K562 (cell line): ENCODE measurements at regions not wholly inside any gene's neighbourhood (a gene's known extent, or its start where the extent isn't known, plus 50 kb on each side); places are given as distances from the start of the nearest gene placed in this dataset.

Source experiments
- ATAC-seq: fragments of 200-7000 bp; cut with Tn5 transposase; 3 replicates; pipeline ENCODE4 v1.9.1; 2020; ENCODE audit warnings: moderate library complexity
- BruUV-seq: library from RNA; stranded (reverse); fragments of 400-500 nt; replicated peaks from 2 replicates; lab custom pipeline; 2021; lab: Mats Ljungman, UMichigan
- CTCF ChIA-PET: fragments of 300-600 bp; formaldehyde crosslinking; extraction: SDS; loops from one replicate; lab custom pipeline; 2021; ENCODE audit warnings: low intra/inter-chr PET ratio; lab: Yijun Ruan, JAX
- POLR2A ChIA-PET: fragments of 300-600, 350-650 bp; sonication (Branson Sonifier 250); formaldehyde crosslinking; extraction: SDS; loops from one replicate; lab custom pipeline; 2021; ENCODE audit warnings: antibody characterized with exemption, inconsistent platforms; lab: Yijun Ruan, JAX
- DNase-seq, 4 experiments: peaks; one replicate each; pipeline versions ENCODE4 v3.0.0 to v3.0.0-alpha.2; 2011 to 2018; ENCODE audit warnings: low spot score in 3 of 4, mixed read lengths in 3 of 4; ENCODE audit errors: extremely low read depth in 1 of 4
- FAIRE-seq: peaks from 2 replicates; lab custom pipeline; 2011; peaks lifted over from hg19 to GRCh38; lab: Jason Lieb, UNC
- H2AFZ ChIP-seq: 2 replicates; pipeline ENCODE4 v1.6.0; 2011; ENCODE audit warnings: low read depth, low read length, control low read depth, inconsistent platforms
- H3K27ac ChIP-seq: fragments of 200-600 bp; 3 replicates; pipeline ENCODE4 v1.8.0; 2011; ENCODE audit warnings: low read depth, mild to moderate bottlenecking, control low read depth, inconsistent platforms, low read length, moderate library complexity, mixed read lengths; ENCODE audit errors: extremely low read depth
- H3K27me3 ChIP-seq, 2 experiments: fragments of 300-600 bp in 1 of 2; 2 replicates in 1 of 2; 3 replicates in 1 of 2; pipeline versions ENCODE4 v1.6.0 to v1.8.0; 2011; ENCODE audit warnings: inconsistent platforms in 2 of 2, low read length in 2 of 2, mild to moderate bottlenecking in 1 of 2, mixed read lengths in 1 of 2, moderate library complexity in 1 of 2; ENCODE audit not compliant: control insufficient read depth in 2 of 2, insufficient read depth in 2 of 2
- H3K36me3 ChIP-seq: fragments of 300-600 bp; 3 replicates; pipeline ENCODE4 v1.8.0; 2011; ENCODE audit warnings: mild to moderate bottlenecking, low read length, inconsistent platforms; ENCODE audit not compliant: control insufficient read depth, insufficient read depth
- H3K4me1 ChIP-seq, 2 experiments: fragments of 200-600 bp in 1 of 2; replicated peaks in 1 of 2; 2 replicates in 1 of 2; 3 replicates in 1 of 2; pipeline versions ENCODE4 v1.5.1 to v1.8.0; 2011; ENCODE audit warnings: inconsistent platforms in 2 of 2, low read length in 2 of 2, mild to moderate bottlenecking in 1 of 2, mixed read lengths in 1 of 2, moderate library complexity in 1 of 2; ENCODE audit not compliant: control insufficient read depth in 2 of 2, insufficient read depth in 2 of 2
- H3K4me2 ChIP-seq: 2 replicates; pipeline ENCODE4 v1.6.1; 2011; ENCODE audit warnings: low read length, control low read depth, inconsistent platforms, mixed read lengths; ENCODE audit not compliant: insufficient read depth
- H3K4me3 ChIP-seq: fragments of 200-600 bp; sonication (generic), shearing (Covaris generic); 2 replicates; pipeline ENCODE4 v1.5.1; 2016; ENCODE audit warnings: control low read depth, inconsistent platforms
- H3K79me2 ChIP-seq: fragments of 200-600 bp; 3 replicates; pipeline ENCODE4 v1.8.0; 2011; ENCODE audit warnings: low read length, inconsistent platforms; ENCODE audit not compliant: control insufficient read depth, insufficient read depth
- H3K9ac ChIP-seq, 2 experiments: 2 replicates each; pipeline versions ENCODE4 v1.6.0 to v1.6.1; 2011; ENCODE audit warnings: low read depth in 2 of 2, low read length in 2 of 2, control low read depth in 1 of 2, inconsistent platforms in 1 of 2, mild to moderate bottlenecking in 1 of 2, mixed read lengths in 1 of 2; ENCODE audit not compliant: insufficient read depth in 1 of 2
- H3K9me1 ChIP-seq: one replicate; pipeline ENCODE4 v1.6.0; 2011; ENCODE audit warnings: inconsistent platforms, mild to moderate bottlenecking, low read length, moderate library complexity; ENCODE audit not compliant: control insufficient read depth, insufficient read depth
- H3K9me3 ChIP-seq: replicated peaks from 2 replicates; pipeline ENCODE4 v1.5.1; 2011; ENCODE audit warnings: low read depth, low read length, inconsistent platforms; ENCODE audit not compliant: control insufficient read depth, insufficient read depth
- H4K20me1 ChIP-seq: replicated peaks from 2 replicates; pipeline ENCODE4 v1.6.1; 2011; ENCODE audit warnings: low read length, inconsistent platforms, mixed read lengths; ENCODE audit not compliant: control insufficient read depth, insufficient read depth
- ARNT ChIP-seq, 2 experiments: fragments of 450-650 bp; IDR thresholded peaks; 2 replicates each; pipeline ENCODE4 v1.6.1; 2016; ENCODE audit warnings: mild to moderate bottlenecking in 1 of 2
- C11orf30 ChIP-seq: fragments of 450-650 bp; IDR thresholded peaks from 2 replicates; pipeline ENCODE4 v1.6.1; 2016; ENCODE audit warnings: low read depth, mild to moderate bottlenecking
- CHD4 ChIP-seq: fragments of 200-600 bp; sonication (generic); IDR thresholded peaks from 3 replicates; pipeline ENCODE4 v1.6.1; 2012; ENCODE audit warnings: low read depth, mild to moderate bottlenecking, mixed read lengths, low read length, inconsistent platforms; ENCODE audit not compliant: insufficient read depth, insufficient replicate concordance, poor library complexity, severe bottlenecking
- COPS2 ChIP-seq: fragments of 450-650 bp; conservative IDR thresholded peaks from 2 replicates; pipeline ENCODE4 v1.6.1; 2016; ENCODE audit warnings: mild to moderate bottlenecking, moderate library complexity
- CREBBP ChIP-seq: IDR thresholded peaks from one replicate; pipeline ENCODE4 v1.6.1; 2012; ENCODE audit warnings: low read depth, mild to moderate bottlenecking, control low read depth, inconsistent platforms, low read length
- CTCFL ChIP-seq: IDR thresholded peaks from 2 replicates; pipeline ENCODE4 v1.6.1; 2011; ENCODE audit warnings: borderline replicate concordance, low read depth, mild to moderate bottlenecking, moderate library complexity, low read length; ENCODE audit not compliant: insufficient read depth, poor library complexity, severe bottlenecking
- DEAF1 ChIP-seq: fragments of 450-650 bp; formaldehyde crosslinking; IDR thresholded peaks from 2 replicates; pipeline ENCODE4 v1.4.0; 2020; ENCODE audit warnings: mild to moderate bottlenecking, moderate library complexity
- DIDO1 ChIP-seq: fragments of 450-650 bp; IDR thresholded peaks from 2 replicates; pipeline ENCODE4 v1.6.1; 2016; ENCODE audit warnings: low read depth, missing biosample characterization, missing genetic modification characterization
- FUS ChIP-seq: fragments of 200-400 bp; formaldehyde crosslinking; optimal IDR thresholded peaks from 2 replicates; pipeline ENCODE3; 2017; ENCODE audit warnings: low read depth, low read length
- GABPB1 ChIP-seq: sonication (generic); formaldehyde crosslinking; IDR thresholded peaks from 2 replicates; pipeline ENCODE4 v1.8.0; 2022; ENCODE audit warnings: mild to moderate bottlenecking, missing genetic modification reagents
- MAFF ChIP-seq: IDR thresholded peaks from 2 replicates; pipeline ENCODE4 v1.6.1; 2012; ENCODE audit warnings: low read length, improper control_type of control experiment
- PHB ChIP-seq: fragments of 250-450 bp; sonication (Bioruptor Pico); IDR thresholded peaks from 2 replicates; pipeline ENCODE4 v1.5.0; 2021
- SMARCA5 ChIP-seq: fragments of 450-650 bp; IDR thresholded peaks from 2 replicates; pipeline ENCODE4 v1.6.1; 2016
- SMC3 ChIP-seq: conservative IDR thresholded peaks from 2 replicates; pipeline ENCODE4 v1.6.1; 2011; ENCODE audit warnings: low read depth, low read length, improper control_type of control experiment; ENCODE audit not compliant: insufficient read depth
- TAF15 ChIP-seq: fragments of 200-400 bp; formaldehyde crosslinking; IDR thresholded peaks from 2 replicates; pipeline ENCODE4 v1.6.1; 2017; ENCODE audit warnings: mild to moderate bottlenecking, low read depth, low read length, moderate library complexity
- XRCC5 ChIP-seq: fragments of 200-400 bp; formaldehyde crosslinking; IDR thresholded peaks from 2 replicates; pipeline ENCODE4 v1.6.1; 2017; ENCODE audit warnings: low read depth, mild to moderate bottlenecking, low read length
- ZNF121 ChIP-seq: sonication (generic); formaldehyde crosslinking; conservative IDR thresholded peaks from 2 replicates; pipeline ENCODE4 v1.8.0; 2022; ENCODE audit warnings: missing genetic modification reagents
- ZNF165 ChIP-seq: fragments of 250-450 bp; sonication (Bioruptor Pico); IDR thresholded peaks from 2 replicates; pipeline ENCODE4 v1.4.0; 2020; ENCODE audit warnings: borderline replicate concordance
- ZNF239 ChIP-seq: fragments of 250-450 bp; sonication (Bioruptor Pico); IDR thresholded peaks from 2 replicates; pipeline ENCODE4 v1.4.0; 2020; ENCODE audit warnings: mild to moderate bottlenecking
- ZNF324 ChIP-seq: fragments of 250-450 bp; sonication (Bioruptor Pico); IDR thresholded peaks from 2 replicates; pipeline ENCODE4 v1.4.0; 2020; ENCODE audit warnings: mild to moderate bottlenecking
- ZNF41 ChIP-seq: fragments of 250-450 bp; sonication (Bioruptor Pico); conservative IDR thresholded peaks from 2 replicates; pipeline ENCODE4 v1.4.0; 2020; ENCODE audit warnings: mild to moderate bottlenecking
- ZNF785 ChIP-seq: fragments of 250-450 bp; sonication (Bioruptor Pico); IDR thresholded peaks from 2 replicates; pipeline ENCODE4 v1.4.0; 2020; ENCODE audit warnings: mild to moderate bottlenecking
- ZNF830 ChIP-seq: fragments of 250-450 bp; sonication (Bioruptor Pico); IDR thresholded peaks from 2 replicates; pipeline ENCODE4 v1.5.0; 2021; ENCODE audit warnings: mild to moderate bottlenecking
- WGBS: fragments of 100-300 bp; shearing (Covaris generic); methylation state at CpG from one replicate; pipeline ENCODE4 v1.1.6; 2016; ENCODE audit warnings: low coverage, mixed read lengths; ENCODE audit not compliant: insufficient coverage; ENCODE audit errors: missing lambda C conversion rate; 5-methylcytosine and 5-hydroxymethylcytosine counted together
- in situ Hi-C: fragments of 300-500 bp; cut with MboI; formaldehyde crosslinking; loops from 4 replicates; pipeline ENCODE4 v1.15.0; 2018; ENCODE audit warnings: inconsistent platforms, mixed read lengths
- intact Hi-C: fragments of 100-400 bp; cut with micrococcal nuclease; formaldehyde crosslinking; loops from 2 replicates; pipeline ENCODE4 v1.14.2; 2022

- TF ChIP-seq DEAF1 (CRISPR knock-in tag) (no peak), ZNF324 (CRISPR knock-in tag) (no peak), CREBBP (no peak), C11orf30 (no peak), PHB (CRISPR knock-in tag) (no peak), ZNF239 (CRISPR knock-in tag) (no peak), GABPB1 (no peak), SMC3 (no peak), CHD4 (no peak), SMARCA5 (no peak), COPS2 (no peak)
These were observed 331.3 kb upstream of the PROX1 start (continued) for GRCh38 chr1:213656503-213656902.

- FAIRE-seq (no peak), DNase-seq (no peak), ATAC-seq (no peak)
- Histone ChIP-seq H3K4me3 (no peak overlapping the region), H3K79me2 (no peaks in the 10 kb centered on the region), H3K27me3 (0 out of 5 replicates have a peak, but pooled peaks cover 0 to 6% of the 10 kb centered on the region in 2 experiments), H3K4me1 (no peaks in the 10 kb centered on the region), H3K4me2 (no peak overlapping the region), H4K20me1 (no peaks in the 10 kb centered on the region), H2AFZ (no peak overlapping the region), H3K9ac (no peak overlapping the region), H3K9me3 (no peaks in the 10 kb centered on the region), H3K9me1 (no peaks in the 10 kb centered on the region), H3K36me3 (no peaks in the 10 kb centered on the region), H3K27ac (no peak overlapping the region)
- ChIA-PET CTCF (no interaction called here), POLR2A (no interaction called here)
- in situ Hi-C loops: no loop called here
- BruUV-seq: no TSS peak
- WGBS: 2% methylated on average over 3 of the region's 3 CpGs
- intact Hi-C loops: no loop called here
- TF ChIP-seq CREBBP (no peak), SMARCA5 (no peak), TAF15 (no peak), ZNF41 (CRISPR knock-in tag) (no peak), ZNF785 (CRISPR knock-in tag) (no peak), ARNT (IDR thresholded peaks at IDR 0.05) (no peak), ZNF121 (CRISPR knock-in tag) (no peak), XRCC5 (no peak), DIDO1 (no peak), MAFF (no peak), FUS (no peak), ZNF165 (CRISPR knock-in tag) (no peak), ZNF830 (no peak), CTCFL (no peak)
These were observed 330.8 kb upstream of the PROX1 start for GRCh38 chr1:213657013-213657412.
